GM18870 (cell line): ENCODE measurements at regions not wholly inside any gene's neighbourhood (a gene's known extent, or its start where the extent isn't known, plus 50 kb on each side); places are given as distances from the start of the nearest gene placed in this dataset.

Source experiments
- ATAC-seq: cut with Tn5 transposase; IDR thresholded peaks from one replicate; pipeline ENCODE4 v1.9.1; 2021; ENCODE audit warnings: moderate library complexity; ENCODE audit not compliant: unreplicated experiment

DNA sequence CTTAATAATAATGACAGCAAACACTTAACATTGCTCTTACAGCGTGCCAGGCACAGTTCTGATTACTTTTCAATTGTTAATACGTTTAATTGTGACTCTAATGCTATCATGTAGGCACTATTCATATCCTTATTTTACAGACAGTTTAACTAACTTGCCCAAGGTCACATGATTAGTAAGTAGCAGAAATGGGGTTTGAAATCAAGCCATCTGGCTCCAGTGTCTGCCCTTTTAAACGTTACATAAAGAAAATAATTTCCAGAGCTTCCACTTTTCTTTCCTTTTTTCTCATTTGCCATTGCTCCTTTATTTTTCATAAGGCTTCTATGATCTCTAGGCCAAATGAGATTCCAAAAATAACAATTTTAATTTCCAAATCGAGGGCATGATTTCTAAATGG is 50.6 kb upstream of the IKZF2 start:
- no peak for ATAC-seq

- no peak for ATAC-seq
These were observed 54.5 kb upstream of the IKZF2 start for GRCh38 chr2:213205944-213206343.

DNA sequence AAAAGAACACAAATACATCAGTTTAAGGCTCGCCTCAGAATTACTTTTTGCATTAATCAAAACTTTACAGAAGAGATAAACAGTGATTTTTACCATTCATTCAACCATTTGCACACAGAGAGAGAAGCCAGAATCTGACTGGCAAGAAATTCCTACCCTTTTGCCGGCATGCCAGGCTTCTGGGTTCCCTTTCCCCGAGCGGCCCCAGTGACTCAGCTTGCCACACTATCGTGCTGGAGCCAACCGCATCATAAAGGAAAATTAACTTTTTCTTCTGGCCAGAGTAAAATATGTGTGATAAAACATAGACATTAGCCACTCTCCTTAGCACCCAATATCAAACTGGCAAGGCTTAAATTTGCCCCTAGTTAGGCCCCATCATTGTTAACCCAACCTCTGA is 61.8 kb upstream of the IKZF2 start:
- ATAC-seq: no peak

- ATAC-seq: no peak
These were observed 62.8 kb upstream of the IKZF2 start for GRCh38 chr2:213214209-213214608.

DNA sequence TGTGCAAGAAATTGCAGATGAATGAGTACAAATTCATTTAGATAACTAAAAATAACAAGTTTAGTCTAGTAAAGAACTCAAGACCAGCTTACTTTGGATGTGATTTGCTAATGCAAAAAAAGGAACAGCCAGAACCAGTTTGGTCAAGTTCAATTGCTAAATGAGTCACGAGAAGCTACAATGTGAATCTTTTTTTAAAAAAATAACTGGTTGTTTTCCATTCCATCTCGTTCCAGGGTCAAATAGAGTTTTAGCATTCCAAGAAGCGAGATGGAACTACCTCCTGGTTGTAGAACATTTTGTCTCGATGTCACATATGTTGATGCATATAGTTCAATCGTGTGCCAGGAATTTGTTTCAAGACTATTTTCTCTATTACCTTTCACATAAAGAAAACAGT is 65.0 kb upstream of the IKZF2 start:
- no peak for ATAC-seq

GRCh38 chr2:213219816-213220215 is 64.4 kb upstream of the SPAG16 start:
- ATAC-seq: no peak

DNA sequence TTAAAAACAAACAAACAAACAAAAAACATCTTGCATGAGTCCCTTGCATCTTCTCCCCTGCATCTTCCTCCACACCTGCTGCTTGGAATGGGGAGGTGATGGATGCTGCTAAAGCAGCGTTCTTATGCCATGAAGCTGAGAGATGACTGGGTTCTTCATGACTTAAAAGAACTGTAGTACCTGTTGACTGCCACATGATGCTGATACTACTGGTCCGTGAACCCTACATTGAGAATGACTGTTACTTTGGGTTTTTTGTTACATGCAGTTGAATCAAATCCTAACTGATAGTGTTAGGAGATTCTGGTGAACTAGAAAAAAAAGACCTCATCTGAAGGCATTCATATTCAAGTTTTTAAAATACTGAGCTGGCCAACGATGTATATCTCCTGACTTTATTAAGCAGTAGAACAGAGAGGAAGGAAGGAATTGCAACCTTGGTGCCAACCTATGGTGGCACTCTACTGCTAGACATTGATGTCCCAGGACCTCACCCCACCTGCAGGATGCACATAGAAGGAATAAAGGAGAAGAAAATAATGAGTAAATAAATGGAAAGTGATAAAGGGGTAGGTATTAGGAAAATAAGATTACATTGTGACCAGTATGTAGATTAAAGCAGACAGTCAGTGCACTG is 63.2 kb upstream of the SPAG16 start:
- ATAC-seq: no peak

GRCh38 chr2:213221957-213222356 is 62.3 kb upstream of the SPAG16 start:
- ATAC-seq: no peak

DNA sequence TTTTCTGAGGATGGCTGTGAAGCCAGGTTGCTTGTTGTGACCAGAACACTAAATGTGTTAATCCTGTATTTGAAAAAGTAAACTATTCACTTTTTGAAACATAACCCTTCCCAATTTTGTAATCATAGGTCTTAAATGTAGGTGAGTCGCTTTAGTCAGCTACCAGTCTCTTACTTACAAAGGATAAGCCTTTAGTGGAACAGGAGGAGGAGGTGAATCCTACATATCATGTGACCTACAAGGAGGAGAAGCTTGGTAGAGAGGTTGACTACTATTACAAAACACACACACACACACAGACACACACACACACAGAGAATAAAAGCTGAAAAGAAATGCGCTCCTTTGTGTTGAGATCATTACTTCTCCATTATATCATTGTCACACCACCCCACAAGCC is 59.9 kb upstream of the SPAG16 start:
- ATAC-seq: no peak

GRCh38 chr2:213225866-213226265 is 58.4 kb upstream of the SPAG16 start:
- ATAC-seq: no peak

- peak; percentile 93 for ATAC-seq
These were observed 56.8 kb upstream of the SPAG16 start for GRCh38 chr2:213227458-213227857.

DNA sequence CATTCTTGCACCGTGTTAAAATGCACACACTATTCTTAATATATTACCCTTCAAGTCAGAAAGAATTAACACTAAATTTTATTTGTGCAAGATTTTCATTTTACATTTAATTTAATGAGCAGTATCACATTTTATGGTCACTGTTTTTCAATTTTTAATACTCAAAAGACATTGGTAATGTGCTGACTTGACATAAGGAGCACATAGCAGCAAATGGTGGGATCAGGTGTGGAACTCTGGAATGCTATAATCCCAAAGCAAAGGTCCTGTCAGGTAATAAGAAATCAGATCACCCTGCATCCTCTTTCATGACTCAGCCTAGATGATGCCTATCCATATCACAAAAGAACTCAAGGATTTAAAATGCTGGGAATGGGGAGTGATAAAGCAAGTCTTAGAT is 55.6 kb upstream of the SPAG16 start:
- no peak for ATAC-seq

- ATAC-seq: peak; percentile 19
These were observed 54.5 kb upstream of the SPAG16 start for GRCh38 chr2:213229814-213230213.

DNA sequence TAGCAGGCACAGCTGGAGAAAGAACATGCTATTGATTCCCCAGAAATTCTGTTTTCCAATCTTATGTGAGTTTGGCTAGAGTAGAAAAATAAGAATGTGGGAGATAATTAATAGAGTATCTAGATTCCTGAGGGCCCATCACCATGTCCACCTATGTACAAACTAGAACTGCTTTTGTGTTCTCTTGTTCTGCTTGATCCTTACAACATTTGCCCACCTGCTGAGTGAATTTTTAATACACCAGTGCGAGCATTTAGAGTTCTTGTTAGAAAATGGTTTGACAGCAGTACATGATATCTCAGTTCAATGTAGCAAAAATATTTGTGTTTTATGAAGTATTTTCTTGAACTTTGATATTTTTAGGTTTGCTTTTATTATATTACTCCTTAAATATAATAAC is 52.3 kb upstream of the SPAG16 start:
- no peak for ATAC-seq

GRCh38 chr2:213232649-213233437 is 51.4 kb upstream of the SPAG16 start:
- ATAC-seq: peak; percentile 90

GRCh38 chr2:213233438-213234330 is 50.6 kb upstream of the SPAG16 start:
- no peak for ATAC-seq
